Glutamatergic neuron (in vitro differentiated cells): ENCODE measurements at regions not wholly inside any gene's neighbourhood (a gene's known extent, or its start where the extent isn't known, plus 50 kb on each side); places are given as distances from the start of the nearest gene placed in this dataset.

Experiments
- DNase-seq: peaks from one replicate; pipeline ENCODE4 v3.0.0; 2022
- H3K27ac Mint-ChIP-seq: one replicate; pipeline ENCODE4 v1.8.0; 2020; ENCODE audit warnings: mild to moderate bottlenecking, mixed read lengths, inconsistent platforms; ENCODE audit not compliant: unreplicated experiment
- H3K27me3 Mint-ChIP-seq: one replicate; pipeline ENCODE4 v1.8.0; 2020; ENCODE audit warnings: mild to moderate bottlenecking, moderate library complexity, mixed read lengths, inconsistent platforms; ENCODE audit not compliant: unreplicated experiment
- H3K36me3 Mint-ChIP-seq: one replicate; pipeline ENCODE4 v1.8.0; 2020; ENCODE audit warnings: mild to moderate bottlenecking, mixed read lengths, inconsistent platforms; ENCODE audit not compliant: unreplicated experiment
- H3K4me1 Mint-ChIP-seq: one replicate; pipeline ENCODE4 v1.8.0; 2020; ENCODE audit warnings: mild to moderate bottlenecking, low read depth, mixed read lengths, inconsistent platforms; ENCODE audit not compliant: unreplicated experiment
- H3K4me3 Mint-ChIP-seq: one replicate; pipeline ENCODE4 v1.8.0; 2020; ENCODE audit warnings: mild to moderate bottlenecking, mixed read lengths, inconsistent platforms; ENCODE audit not compliant: unreplicated experiment
- H3K9me3 Mint-ChIP-seq: one replicate; pipeline ENCODE4 v1.8.0; 2020; ENCODE audit warnings: mild to moderate bottlenecking, moderate library complexity, mixed read lengths, inconsistent platforms; ENCODE audit not compliant: unreplicated experiment
- CTCF ChIP-seq: fragments of 200-600 bp; sonication (generic); IDR thresholded peaks from one replicate; pipeline ENCODE4 v1.5.0; 2021; ENCODE audit not compliant: partially characterized antibody, unreplicated experiment

GRCh38 chr6:19643287-19643686 lies 193.9 kb upstream of the ID4 start:
- TF ChIP-seq CTCF, result no peak
- Mint-ChIP-seq H3K9me3 (peaks cover 4% of the 10 kb centered on the region), H3K4me3 (no peak overlapping the region), H3K27ac (no peak overlapping the region), H3K27me3 (no peaks in the 10 kb centered on the region), H3K36me3 (no peaks in the 10 kb centered on the region), H3K4me1 (no peaks in the 10 kb centered on the region)
- DNase-seq, result no peak

GRCh38 chr6:19643713-19644112 lies 193.5 kb upstream of the ID4 start:
- H3K27ac Mint-ChIP-seq, result no peak overlapping the region
- H3K27me3 Mint-ChIP-seq, result no peaks in the 10 kb centered on the region
- H3K4me1 Mint-ChIP-seq, result no peaks in the 10 kb centered on the region
- DNase-seq, result no peak
- no peaks in the 10 kb centered on the region for H3K36me3 Mint-ChIP-seq
- peaks cover 4% of the 10 kb centered on the region for H3K9me3 Mint-ChIP-seq
- no peak overlapping the region for H3K4me3 Mint-ChIP-seq
- TF ChIP-seq CTCF, result no peak

GRCh38 chr6:19655744-19656143 lies 181.4 kb upstream of the ID4 start:
- Mint-ChIP-seq H3K4me1 (no peaks in the 10 kb centered on the region), H3K9me3 (no peaks in the 10 kb centered on the region), H3K27me3 (no peaks in the 10 kb centered on the region), H3K4me3 (no peak overlapping the region), H3K36me3 (no peaks in the 10 kb centered on the region), H3K27ac (no peak overlapping the region)
- no peak for TF ChIP-seq CTCF
- DNase-seq, result no peak

GRCh38 chr6:19660123-19660910 lies 176.9 kb upstream of the ID4 start:
- Mint-ChIP-seq H3K27me3 (no peaks in the 10 kb centered on the region), H3K27ac (no peak overlapping the region), H3K36me3 (no peaks in the 10 kb centered on the region), H3K4me1 (peaks cover 3% of the 10 kb centered on the region), H3K9me3 (no peaks in the 10 kb centered on the region), H3K4me3 (no peak overlapping the region)
- no peak for TF ChIP-seq CTCF
- no peak for DNase-seq

- Mint-ChIP-seq H3K27me3 (no peaks in the 10 kb centered on the region), H3K27ac (no peak overlapping the region), H3K4me3 (no peak overlapping the region), H3K4me1 (peaks cover 5% of the 10 kb centered on the region), H3K9me3 (no peaks in the 10 kb centered on the region), H3K36me3 (no peaks in the 10 kb centered on the region)
- no peak for TF ChIP-seq CTCF
- DNase-seq, result no peak
These were observed 174.3 kb upstream of the ID4 start for GRCh38 chr6:19662911-19663310.
